Duodenal mucosa (tissue), 2 donors: ENCODE measurements at regions not wholly inside any gene's neighbourhood (a gene's known extent, or its start where the extent isn't known, plus 50 kb on each side); places are given as distances from the start of the nearest gene placed in this dataset.

Experiments used
- H3K27ac ChIP-seq: one replicate; pipeline ENCODE4 v1.7.0; 2013; ENCODE audit warnings: low read depth, low read length
- H3K27me3 ChIP-seq, 2 donors: one replicate each; pipeline ENCODE4 v1.7.0; 2013; ENCODE audit warnings: low read length in 2 of 2, control low read depth in 1 of 2; ENCODE audit not compliant: insufficient read depth in 2 of 2, control insufficient read depth in 1 of 2
- H3K36me3 ChIP-seq, 2 donors: one replicate each; pipeline ENCODE4 v1.7.0; 2013; ENCODE audit warnings: low read length in 2 of 2, control low read depth in 1 of 2; ENCODE audit not compliant: insufficient read depth in 2 of 2, control insufficient read depth in 1 of 2
- H3K4me1 ChIP-seq, 2 donors: one replicate each; pipeline ENCODE4 v1.7.0; 2013; ENCODE audit warnings: low read length in 2 of 2, control low read depth in 1 of 2; ENCODE audit not compliant: insufficient read depth in 2 of 2, control insufficient read depth in 1 of 2
- H3K4me3 ChIP-seq, 2 donors: one replicate each; pipeline ENCODE4 v1.7.0; 2013; ENCODE audit warnings: low read length in 2 of 2, low read depth in 1 of 2
- H3K9ac ChIP-seq, 2 donors: one replicate each; pipeline ENCODE4 v1.7.0; 2013; ENCODE audit warnings: low read length in 2 of 2, low read depth in 1 of 2
- H3K9me3 ChIP-seq, 2 donors: one replicate each; pipeline ENCODE4 v1.7.0; 2013; ENCODE audit warnings: low read length in 2 of 2, control low read depth in 1 of 2; ENCODE audit not compliant: control insufficient read depth in 1 of 2

- no peak overlapping the region for H3K4me3 ChIP-seq
- peaks cover 0 to 6% of the 10 kb centered on the region in 2 donors for H3K9me3 ChIP-seq
- no peaks in the 10 kb centered on the region for H3K4me1 ChIP-seq
- H3K27me3 ChIP-seq, result no peaks in the 10 kb centered on the region
- no peaks in the 10 kb centered on the region for H3K36me3 ChIP-seq
- H3K9ac ChIP-seq, result no peak overlapping the region
- no peak overlapping the region for H3K27ac ChIP-seq
These were observed 1068.8 kb downstream of the ARAP2 start for GRCh38 chr4:35175487-35175886.

- Histone ChIP-seq H3K9ac (no peak overlapping the region), H3K27ac (no peak overlapping the region), H3K4me3 (no peak overlapping the region), H3K9me3 (peaks cover 0 to 6% of the 10 kb centered on the region in 2 donors), H3K36me3 (no peaks in the 10 kb centered on the region), H3K4me1 (no peaks in the 10 kb centered on the region), H3K27me3 (no peaks in the 10 kb centered on the region)
These were observed 1068.4 kb downstream of the ARAP2 start for GRCh38 chr4:35175894-35176293.

GRCh38 chr4:35182451-35182850 is 1061.9 kb downstream of the ARAP2 start:
- no peak overlapping the region for H3K27ac ChIP-seq
- peaks cover 7 to 13% of the 10 kb centered on the region in 2 donors for H3K9me3 ChIP-seq
- no peak overlapping the region for H3K4me3 ChIP-seq
- no peaks in the 10 kb centered on the region for H3K27me3 ChIP-seq
- no peaks in the 10 kb centered on the region for H3K4me1 ChIP-seq
- H3K9ac ChIP-seq, result no peak overlapping the region
- no peaks in the 10 kb centered on the region for H3K36me3 ChIP-seq

- Histone ChIP-seq H3K4me3 (no peak overlapping the region), H3K36me3 (no peaks in the 10 kb centered on the region), H3K27me3 (no peaks in the 10 kb centered on the region), H3K9me3 (no peaks in the 10 kb centered on the region), H3K9ac (no peak overlapping the region), H3K27ac (no peak overlapping the region), H3K4me1 (no peaks in the 10 kb centered on the region)
These were observed 1054.2 kb downstream of the ARAP2 start for GRCh38 chr4:35189988-35190613.

- Histone ChIP-seq H3K9me3 (peaks cover 0 to 5% of the 10 kb centered on the region in 2 donors), H3K27me3 (no peaks in the 10 kb centered on the region), H3K36me3 (no peaks in the 10 kb centered on the region), H3K4me1 (no peaks in the 10 kb centered on the region), H3K4me3 (no peak overlapping the region), H3K27ac (no peak overlapping the region), H3K9ac (no peak overlapping the region)
These were observed 1042.9 kb downstream of the ARAP2 start for GRCh38 chr4:35201403-35201802.

GRCh38 chr4:35216636-35217035 is 1027.7 kb downstream of the ARAP2 start:
- H3K4me3 ChIP-seq, result no peak overlapping the region
- H3K27ac ChIP-seq, result no peak overlapping the region
- no peaks in the 10 kb centered on the region for H3K36me3 ChIP-seq
- H3K4me1 ChIP-seq, result no peaks in the 10 kb centered on the region
- H3K9me3 ChIP-seq, result peaks cover 0 to 4% of the 10 kb centered on the region in 2 donors
- H3K27me3 ChIP-seq, result no peaks in the 10 kb centered on the region
- H3K9ac ChIP-seq, result no peak overlapping the region

GRCh38 chr4:35217331-35217730 is 1027.0 kb downstream of the ARAP2 start:
- Histone ChIP-seq H3K27ac (no peak overlapping the region), H3K36me3 (no peaks in the 10 kb centered on the region), H3K9me3 (peaks cover 0 to 4% of the 10 kb centered on the region in 2 donors), H3K4me1 (no peaks in the 10 kb centered on the region), H3K4me3 (no peak overlapping the region), H3K9ac (no peak overlapping the region), H3K27me3 (no peaks in the 10 kb centered on the region)

GRCh38 chr4:35228313-35228712 is 1016.0 kb downstream of the ARAP2 start:
- peaks cover 0 to 4% of the 10 kb centered on the region in 2 donors for H3K9me3 ChIP-seq
- H3K4me3 ChIP-seq, result no peak overlapping the region
- no peaks in the 10 kb centered on the region for H3K4me1 ChIP-seq
- H3K27me3 ChIP-seq, result no peaks in the 10 kb centered on the region
- no peak overlapping the region for H3K9ac ChIP-seq
- no peaks in the 10 kb centered on the region for H3K36me3 ChIP-seq
- no peak overlapping the region for H3K27ac ChIP-seq

- H3K9ac ChIP-seq, result no peak overlapping the region
- no peak overlapping the region for H3K27ac ChIP-seq
- no peak overlapping the region for H3K4me3 ChIP-seq
- H3K4me1 ChIP-seq, result no peaks in the 10 kb centered on the region
- no peaks in the 10 kb centered on the region for H3K36me3 ChIP-seq
- H3K9me3 ChIP-seq, result peaks cover 1 to 4% of the 10 kb centered on the region in 2 donors
- H3K27me3 ChIP-seq, result no peaks in the 10 kb centered on the region
These were observed 1015.3 kb downstream of the ARAP2 start for GRCh38 chr4:35229021-35229420.

GRCh38 chr4:35237924-35238323 is 1006.4 kb downstream of the ARAP2 start:
- H3K27me3 ChIP-seq, result no peaks in the 10 kb centered on the region
- no peak overlapping the region for H3K27ac ChIP-seq
- peaks cover 0 to 14% of the 10 kb centered on the region in 2 donors for H3K9me3 ChIP-seq
- no peak overlapping the region for H3K4me3 ChIP-seq
- H3K4me1 ChIP-seq, result no peaks in the 10 kb centered on the region
- H3K9ac ChIP-seq, result no peak overlapping the region
- H3K36me3 ChIP-seq, result no peaks in the 10 kb centered on the region
